B cell (primary cell): ENCODE measurements at regions not wholly inside any gene's neighbourhood (a gene's known extent, or its start where the extent isn't known, plus 50 kb on each side); places are given as distances from the start of the nearest gene placed in this dataset.

ENCODE experiments used
- ATAC-seq: fragments of 200-7000 bp; cut with Tn5 transposase; one replicate; pipeline ENCODE4 v1.10.0; 2021; ENCODE audit warnings: low read depth, mild to moderate bottlenecking, moderate number of reproducible peaks, moderate library complexity
- CTCF ChIA-PET: fragments of 350-600 bp; sonication (Branson Sonifier 250); formaldehyde crosslinking; loops from one replicate; lab custom pipeline; 2021; ENCODE audit warnings: antibody characterized with exemption, inconsistent platforms; lab: Charles Lee
- POLR2A ChIA-PET: fragments of 350-600 bp; sonication (Branson Sonifier 250); formaldehyde crosslinking; loops from one replicate; lab custom pipeline; 2021; ENCODE audit warnings: antibody characterized with exemption; lab: Charles Lee
- DNase-seq: peaks from one replicate; pipeline ENCODE4 v3.0.0; 2013
- H2AFZ ChIP-seq: 2 replicates; pipeline ENCODE4 v1.6.1; 2012; ENCODE audit warnings: mild to moderate bottlenecking, low read depth, low read length; ENCODE audit not compliant: insufficient read depth, poor library complexity, severe bottlenecking
- H3K27ac ChIP-seq, 2 donors: 1 replicate in 1 of 2; 2 replicates in 1 of 2; pipeline ENCODE4 v1.5.1; 2012 to 2013; ENCODE audit warnings: low read length in 2 of 2, mild to moderate bottlenecking in 2 of 2, moderate library complexity in 1 of 2
- H3K27me3 ChIP-seq, 4 experiments: fragments of 200-600 bp in 1 of 4; sonication (generic) in 1 of 4; replicated peaks in 1 of 4; 1 replicate in 2 of 4; 2 replicates in 2 of 4; pipeline versions ENCODE4 v1.6.1 to v1.7.0; 2013 to 2016; ENCODE audit warnings: low read length in 3 of 4, mild to moderate bottlenecking in 2 of 4, mixed read lengths in 1 of 4, moderate library complexity in 1 of 4; ENCODE audit not compliant: insufficient read depth in 4 of 4, control insufficient read depth in 3 of 4; ENCODE audit errors: control extremely low read depth in 1 of 4
- H3K36me3 ChIP-seq, 2 experiments: replicated peaks in 1 of 2; 1 replicate in 1 of 2; 2 replicates in 1 of 2; pipeline versions ENCODE4 v1.6.1 to v1.7.1; 2013; ENCODE audit warnings: low read length in 1 of 2; ENCODE audit not compliant: insufficient read depth in 2 of 2, control insufficient read depth in 1 of 2; ENCODE audit errors: control extremely low read depth in 1 of 2, extremely low read depth in 1 of 2
- H3K4me1 ChIP-seq, 2 donors: fragments of 200-600 bp in 1 of 2; sonication (generic) in 1 of 2; 1 replicate in 1 of 2; 2 replicates in 1 of 2; pipeline versions ENCODE4 v1.5.1 to v1.6.1; 2013 to 2017; ENCODE audit warnings: low read length in 2 of 2; ENCODE audit not compliant: control insufficient read depth in 2 of 2, insufficient read depth in 2 of 2
- H3K4me2 ChIP-seq: replicated peaks from 2 replicates; pipeline ENCODE3; 2012; ENCODE audit warnings: mild to moderate bottlenecking, low read depth, low read length; ENCODE audit not compliant: poor library complexity, severe bottlenecking
- H3K4me3 ChIP-seq, 5 experiments: fragments of 200-600 bp in 1 of 5; sonication (generic) in 1 of 5; 1 replicate in 3 of 5; 2 replicates in 2 of 5; pipeline versions ENCODE4 v1.5.1 to v1.7.0; 2011 to 2016; ENCODE audit warnings: low read length in 4 of 5, mild to moderate bottlenecking in 4 of 5, low read depth in 2 of 5, control low read depth in 1 of 5, moderate library complexity in 1 of 5; ENCODE audit not compliant: insufficient read depth in 1 of 5; ENCODE audit errors: control extremely low read depth in 1 of 5, extremely low read depth in 1 of 5
- H3K79me2 ChIP-seq: fragments of 200-600 bp; sonication (generic); one replicate; pipeline ENCODE4 v1.6.0; 2016; ENCODE audit warnings: low read length; ENCODE audit not compliant: control insufficient read depth, insufficient read depth
- H3K9ac ChIP-seq: fragments of 200-600 bp; sonication (generic); 2 replicates; pipeline ENCODE4 v1.6.1; 2017; ENCODE audit warnings: mild to moderate bottlenecking, low read length, moderate library complexity
- H3K9me3 ChIP-seq, 3 donors: one replicate each; pipeline versions ENCODE4 v1.6.1 to v1.7.1; 2013; ENCODE audit warnings: low read length in 2 of 3; ENCODE audit not compliant: control insufficient read depth in 2 of 3, insufficient read depth in 1 of 3; ENCODE audit errors: control extremely low read depth in 1 of 3
- H4K20me1 ChIP-seq: 2 replicates; pipeline ENCODE4 v1.6.0; 2012; ENCODE audit warnings: mild to moderate bottlenecking, low read length; ENCODE audit not compliant: insufficient read depth, control insufficient read depth, poor library complexity, severe bottlenecking
- H3K27ac Mint-ChIP-seq: one replicate; pipeline ENCODE4 v1.8.0; 2021; ENCODE audit warnings: mixed read lengths
- H3K27me3 Mint-ChIP-seq: one replicate; pipeline ENCODE4 v1.8.0; 2021; ENCODE audit warnings: mixed read lengths
- H3K4me1 Mint-ChIP-seq: one replicate; pipeline ENCODE4 v1.8.0; 2021; ENCODE audit warnings: mixed read lengths
- H3K4me3 Mint-ChIP-seq: one replicate; pipeline ENCODE4 v1.8.0; 2021; ENCODE audit warnings: mixed read lengths
- H3K9me3 Mint-ChIP-seq: one replicate; pipeline ENCODE4 v1.8.0; 2022; ENCODE audit warnings: mixed read lengths; ENCODE audit not compliant: insufficient read depth
- CTCF ChIP-seq: fragments of 200-600 bp; IDR thresholded peaks from one replicate; pipeline ENCODE4 v1.8.0; 2022; ENCODE audit warnings: antibody characterized with exemption, mild to moderate bottlenecking
- EZH2 ChIP-seq: IDR thresholded peaks from 2 replicates; pipeline ENCODE4 v1.6.1; 2012; ENCODE audit warnings: borderline replicate concordance, low read depth, mild to moderate bottlenecking, moderate library complexity, low read length; ENCODE audit not compliant: insufficient read depth, poor library complexity, severe bottlenecking
- WGBS: methylation state at CpG from one replicate; pipeline ENCODE4 v1.1.5; 2013; ENCODE audit warnings: missing lambda C conversion rate; ENCODE audit not compliant: insufficient coverage; 5-methylcytosine and 5-hydroxymethylcytosine counted together
- intact Hi-C: fragments of 100-400 bp; cut with micrococcal nuclease; formaldehyde crosslinking; loops from one replicate; pipeline ENCODE4 v1.10.0; 2022

GRCh38 chr16:62966626-62967025, 930.4 kb upstream of the CDH8 start:
- WGBS: no CpG with 5 or more reads among the region's 1 CpG
- no peak overlapping the region for H3K9ac ChIP-seq
- intact Hi-C loops: no loop called here
- H3K4me2 ChIP-seq: no peak overlapping the region
- no peaks in the 10 kb centered on the region for H3K79me2 ChIP-seq
- DNase-seq: no peak
- ATAC-seq: no peak
- ChIA-PET CTCF (no interaction called here), POLR2A (no interaction called here)
- TF ChIP-seq EZH2 (no peak), CTCF (no peak)
- no peaks in the 10 kb centered on the region for H4K20me1 ChIP-seq
- H3K27me3 Mint-ChIP-seq: no peaks in the 10 kb centered on the region
- H3K4me1 ChIP-seq: no peaks in the 10 kb centered on the region
- no peaks in the 10 kb centered on the region for H3K36me3 ChIP-seq
- no peak overlapping the region for H2AFZ ChIP-seq
- H3K4me3 ChIP-seq: no peak overlapping the region
- no peaks in the 10 kb centered on the region for H3K4me1 Mint-ChIP-seq
- no peaks in the 10 kb centered on the region for H3K27me3 ChIP-seq
- H3K9me3 Mint-ChIP-seq: no peaks in the 10 kb centered on the region
- no peaks in the 10 kb centered on the region for H3K9me3 ChIP-seq
- H3K27ac ChIP-seq: no peak overlapping the region
- no peak overlapping the region for H3K4me3 Mint-ChIP-seq
- no peak overlapping the region for H3K27ac Mint-ChIP-seq

- H3K9ac ChIP-seq: no peak overlapping the region
- POLR2A ChIA-PET: no interaction called here
- 90% methylated on average over 3 of the region's 3 CpGs for WGBS
- no peaks in the 10 kb centered on the region for H3K36me3 ChIP-seq
- Mint-ChIP-seq H3K4me3 (no peak overlapping the region), H3K9me3 (no peaks in the 10 kb centered on the region), H3K27ac (no peak overlapping the region), H3K27me3 (no peaks in the 10 kb centered on the region), H3K4me1 (no peaks in the 10 kb centered on the region)
- no peak overlapping the region for H2AFZ ChIP-seq
- H3K4me2 ChIP-seq: no peak overlapping the region
- H4K20me1 ChIP-seq: no peaks in the 10 kb centered on the region
- DNase-seq (no peak), ATAC-seq (no peak)
- no peaks in the 10 kb centered on the region for H3K9me3 ChIP-seq
- H3K4me3 ChIP-seq: no peak overlapping the region
- H3K79me2 ChIP-seq: no peaks in the 10 kb centered on the region
- intact Hi-C loops: no loop called here
- CTCF ChIA-PET: no interaction called here
- H3K27ac ChIP-seq: no peak overlapping the region
- H3K4me1 ChIP-seq: no peaks in the 10 kb centered on the region
- TF ChIP-seq CTCF (no peak), EZH2 (no peak)
- H3K27me3 ChIP-seq: no peaks in the 10 kb centered on the region
These were observed 929.6 kb upstream of the CDH8 start for GRCh38 chr16:62965831-62966230.
